ENCODE measurements at regions not wholly inside any gene's neighbourhood (a gene's known extent, or its start where the extent isn't known, plus 50 kb on each side); places are given as distances from the start of the nearest gene placed in this dataset.

GRCh38 chr13:76029088-76029487, 393.0 kb downstream of the LMO7 start:
- DNase-seq, result no peak

GRCh38 chr13:76027131-76027530, 391.0 kb downstream of the LMO7 start:
- DNase-seq, result no peak

GRCh38 chr13:76025392-76025791, 389.3 kb downstream of the LMO7 start:
- DNase-seq, result no peak

- DNase-seq, result no peak
These were observed 388.0 kb downstream of the LMO7 start for GRCh38 chr13:76024151-76024550.

- no peak for DNase-seq
These were observed 387.5 kb downstream of the LMO7 start for GRCh38 chr13:76023652-76024051.

GRCh38 chr13:76020421-76020955, 384.4 kb downstream of the LMO7 start:
- no peak for DNase-seq

GRCh38 chr13:76019421-76020044, 383.4 kb downstream of the LMO7 start:
- DNase-seq, result no peak

- DNase-seq, result no peak
These were observed 381.9 kb downstream of the LMO7 start for GRCh38 chr13:76017861-76018556.

GRCh38 chr13:76016799-76017400, 380.8 kb downstream of the LMO7 start:
- DNase-seq, result no peak

GRCh38 chr13:76014406-76015318, 378.5 kb downstream of the LMO7 start:
- no peak for DNase-seq

- no peak for DNase-seq
These were observed 376.1 kb downstream of the LMO7 start for GRCh38 chr13:76012091-76012721.

- no peak for DNase-seq
These were observed 373.2 kb downstream of the LMO7 start for GRCh38 chr13:76009267-76009890.

- no peak for DNase-seq
These were observed 368.3 kb downstream of the LMO7 start for GRCh38 chr13:76004416-76004815.

- DNase-seq, result no peak
These were observed 364.0 kb downstream of the LMO7 start for GRCh38 chr13:76000131-76000530.

GRCh38 chr13:75996582-75996981, 360.5 kb downstream of the LMO7 start:
- DNase-seq, result no peak

GRCh38 chr13:75995966-75996365, 359.8 kb downstream of the LMO7 start:
- no peak for DNase-seq

GRCh38 chr13:75993823-75994222, 357.7 kb downstream of the LMO7 start:
- no peak for DNase-seq

GRCh38 chr13:75993241-75993640, 357.1 kb downstream of the LMO7 start:
- no peak for DNase-seq

GRCh38 chr13:75986818-75987217, 350.7 kb downstream of the LMO7 start:
- no peak for DNase-seq

- no peak for DNase-seq
These were observed 349.0 kb downstream of the LMO7 start for GRCh38 chr13:75985132-75985531.

GRCh38 chr13:75978818-75979217, 342.7 kb downstream of the LMO7 start:
- DNase-seq, result no peak

Measured in activated CD8-positive, alpha-beta memory T cell treated with anti-CD3 and anti-CD28 coated beads, Interleukin-2, amount 50 U/mL, for 4 hours (primary cell).